NCI-H1694 treated with DMSO at 0.1 percent for 48 hours (cell line): ENCODE measurements at regions not wholly inside any gene's neighbourhood (a gene's known extent, or its start where the extent isn't known, plus 50 kb on each side); places are given as distances from the start of the nearest gene placed in this dataset.

ENCODE experiments used
- DNase-seq: peaks from one replicate; lab custom pipeline; 2025; lab: John Stamatoyannopoulos, UW

DNA sequence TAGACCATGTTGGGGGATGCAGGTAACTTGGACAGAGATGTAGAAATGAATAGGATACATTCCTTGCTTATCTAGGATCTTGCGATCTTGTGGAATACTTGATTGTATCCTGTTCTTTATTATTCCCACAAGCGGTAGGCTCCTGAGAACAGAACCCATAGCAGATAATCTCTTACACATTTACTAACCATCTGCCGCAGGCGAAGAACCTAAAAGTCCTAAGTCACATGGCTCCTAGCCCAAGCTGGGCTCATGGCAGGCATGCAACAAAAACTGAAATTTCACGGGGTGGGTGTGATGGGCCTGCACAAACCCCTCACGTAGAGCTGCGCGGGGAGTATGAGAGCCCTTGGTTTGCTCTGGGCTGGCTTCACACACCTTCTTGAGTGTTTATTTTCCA, 177.4 kb upstream of the NECTIN1 start:
- DNase-seq = no peak

DNA sequence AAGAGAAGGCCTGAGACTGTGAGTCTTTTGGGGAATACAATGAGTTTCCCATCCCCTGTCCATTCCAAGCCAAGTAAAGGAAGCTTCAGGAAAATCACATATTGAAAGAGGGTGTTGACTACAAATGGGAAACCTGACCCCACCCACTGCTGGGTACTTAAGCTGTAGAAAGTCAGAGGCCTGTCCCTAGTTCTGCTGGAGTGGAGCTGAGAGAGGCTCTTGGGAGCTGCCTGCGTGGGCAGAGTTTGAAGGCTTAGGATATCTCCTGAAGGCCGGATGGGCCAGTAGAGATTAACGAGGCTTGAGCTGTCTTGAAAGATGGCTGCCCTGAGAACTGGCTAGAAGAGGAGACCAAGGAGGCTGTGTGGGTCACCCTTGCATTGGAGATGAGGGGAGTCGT, 176.2 kb upstream of the NECTIN1 start:
- no peak for DNase-seq

DNA sequence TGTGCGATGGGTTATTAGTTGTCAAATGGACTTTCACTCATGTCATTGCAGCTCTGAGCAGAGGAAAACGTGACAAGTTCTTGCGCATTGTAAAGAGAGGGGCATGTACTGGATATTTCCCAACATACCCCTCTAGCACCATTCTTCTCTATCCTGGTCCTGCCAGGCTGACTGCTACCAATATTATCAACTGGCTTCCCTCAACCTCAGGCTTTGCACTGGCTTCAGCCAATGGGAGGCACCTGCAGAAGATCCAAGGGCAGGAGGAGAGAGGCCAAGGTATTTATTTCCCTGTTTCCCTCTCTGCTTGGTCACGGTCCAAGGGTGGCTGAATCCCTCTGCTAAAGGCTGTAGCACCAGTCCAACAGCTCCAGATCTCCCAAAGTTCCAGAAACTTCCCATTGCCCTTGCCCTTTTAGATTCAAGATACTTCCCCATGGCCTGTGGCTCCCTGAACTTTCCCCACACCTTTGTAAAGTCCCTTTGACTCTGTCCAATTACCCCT, 175.6 kb upstream of the NECTIN1 start:
- DNase-seq = no peak

- DNase-seq = no peak
Measured at GRCh38 chr11:119903821-119904220, 174.8 kb upstream of the NECTIN1 start.

DNA sequence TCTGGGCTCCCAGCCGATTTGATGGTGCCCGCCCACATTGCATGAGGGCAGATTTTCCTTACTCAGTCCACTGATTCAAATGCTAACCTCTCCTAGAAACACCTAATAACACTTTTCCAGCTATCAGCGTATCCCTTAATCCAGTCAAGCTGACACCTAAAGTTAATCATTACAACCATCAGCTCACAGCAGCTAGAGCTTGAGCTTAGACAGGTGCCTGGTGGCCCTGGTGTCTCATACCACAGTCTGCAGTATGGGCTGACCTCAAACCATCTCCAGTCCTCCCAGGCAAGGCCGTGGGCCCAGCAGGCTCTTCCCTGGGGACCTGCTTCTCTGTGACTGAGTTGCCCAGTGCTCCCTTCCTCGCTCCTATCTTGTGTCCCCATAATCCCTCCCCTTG, 174.4 kb upstream of the NECTIN1 start:
- DNase-seq = no peak

DNA sequence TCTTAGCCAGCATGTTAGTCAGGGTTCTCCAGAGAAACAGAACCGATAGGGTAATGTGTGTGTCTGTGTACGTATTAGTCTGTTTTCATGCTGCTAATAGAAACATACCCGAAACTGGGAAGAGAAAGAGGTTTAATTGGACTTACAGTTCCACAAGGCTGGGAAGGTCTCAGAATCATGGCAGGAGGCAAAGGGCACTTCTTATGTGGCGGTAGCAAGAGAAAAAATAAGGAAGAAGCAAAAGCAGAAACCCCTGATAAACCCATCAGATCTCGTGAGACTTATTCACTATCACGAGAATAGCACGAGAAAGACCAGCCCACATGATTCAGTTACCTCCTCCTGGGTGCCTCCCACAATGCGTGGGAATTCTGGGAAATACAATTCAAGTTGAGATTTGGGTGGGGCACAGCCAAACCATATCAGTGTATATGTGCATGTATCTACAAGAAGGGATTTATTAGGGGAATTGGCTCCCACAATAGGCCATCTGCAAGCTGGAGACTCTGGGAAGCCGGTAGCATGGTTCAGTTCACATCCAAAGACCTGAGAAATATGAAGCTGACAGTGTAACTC, 173.7 kb upstream of the NECTIN1 start:
- DNase-seq = no peak

GRCh38 chr11:119901657-119902577, 172.9 kb upstream of the NECTIN1 start:
- no peak for DNase-seq

GRCh38 chr11:119899997-119900396, 171.0 kb upstream of the NECTIN1 start:
- DNase-seq = no peak

DNA sequence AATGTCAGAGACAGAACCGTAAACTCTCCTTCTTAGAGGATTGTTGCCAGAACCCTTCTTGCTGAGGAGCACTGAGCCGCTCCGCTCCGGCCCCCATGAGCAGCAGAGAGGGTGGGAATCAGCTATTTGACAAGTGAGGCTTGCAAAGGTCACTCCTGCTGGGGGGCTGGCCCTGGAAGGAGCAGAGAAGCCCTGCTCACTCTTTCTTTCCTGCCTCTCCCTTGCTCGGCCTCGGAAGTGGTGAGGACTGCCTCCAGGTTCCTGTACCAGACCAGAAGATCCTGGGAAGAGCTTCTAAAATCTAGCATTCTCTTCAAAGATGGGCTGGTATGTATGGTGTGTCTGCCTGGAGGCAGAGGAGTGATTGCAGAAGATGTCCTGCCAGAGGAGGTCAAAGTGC, 168.6 kb upstream of the NECTIN1 start:
- DNase-seq = no peak

DNA sequence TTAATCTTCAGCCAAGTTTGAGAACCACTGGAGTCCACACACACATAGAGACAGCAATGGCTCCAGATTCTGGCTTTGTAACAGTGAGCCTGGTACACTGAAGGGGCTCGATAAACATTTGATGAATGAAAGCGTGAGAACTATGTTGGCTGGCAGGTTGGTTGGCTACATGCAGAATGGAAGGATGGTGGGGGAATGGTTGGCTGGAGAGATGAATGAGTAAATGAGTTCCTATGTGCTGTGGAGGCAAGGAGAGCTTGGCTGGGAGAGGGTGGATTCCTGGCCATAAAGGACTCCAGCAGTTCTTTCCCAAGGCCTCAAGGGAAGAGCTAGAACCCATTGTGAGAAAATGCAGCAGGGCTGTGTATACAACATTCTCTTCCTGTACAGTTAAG, 168.0 kb upstream of the NECTIN1 start:
- DNase-seq = no peak

DNA sequence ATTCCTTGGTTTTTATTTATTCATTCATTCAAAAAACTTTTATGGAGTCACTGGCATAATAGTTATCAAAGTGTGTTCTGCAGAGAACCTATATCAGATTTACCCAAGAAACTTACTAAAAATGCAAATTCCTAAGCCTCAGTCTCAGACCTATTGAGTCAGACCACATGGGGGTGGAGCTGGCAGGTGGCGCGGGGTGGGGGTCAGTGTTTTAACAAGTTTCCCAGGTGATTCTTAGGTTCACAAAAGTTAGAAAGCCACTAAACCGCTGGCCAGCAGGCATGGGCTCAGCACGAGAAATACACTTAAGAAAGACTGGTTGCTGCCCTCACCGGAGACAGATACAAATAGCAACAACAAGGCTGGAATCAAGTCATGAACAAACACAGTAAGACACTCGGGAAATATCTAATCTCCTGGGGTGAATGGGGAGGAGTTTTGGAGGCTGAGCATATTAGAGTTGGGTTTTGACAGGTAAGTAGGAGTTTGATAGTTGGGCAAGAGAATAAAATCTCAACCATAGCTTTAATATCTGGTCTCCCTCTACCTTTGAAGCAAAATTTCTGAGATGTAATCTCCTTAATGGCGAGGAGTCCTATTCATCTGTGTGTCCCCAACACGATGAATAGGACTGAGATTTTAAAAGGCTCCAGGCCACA, 167.5 kb upstream of the NECTIN1 start:
- no peak for DNase-seq

DNA sequence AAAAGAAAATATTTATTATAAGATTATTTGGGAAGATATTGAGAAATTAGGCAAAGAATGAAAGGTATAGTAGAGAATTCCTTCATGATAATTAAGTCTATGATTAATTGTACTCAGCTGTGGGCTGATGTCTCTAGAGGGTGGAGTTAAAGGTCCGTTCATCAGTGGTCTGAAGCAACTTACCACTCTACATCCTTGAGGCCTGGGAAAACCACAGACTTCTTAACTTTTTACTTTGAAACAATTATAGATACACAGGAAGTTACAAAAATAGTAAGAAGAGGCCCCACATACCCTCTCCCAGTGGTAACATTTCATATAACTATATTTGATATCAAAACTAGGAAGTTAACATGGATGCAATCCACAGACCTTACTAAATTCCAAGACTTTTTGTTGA, 167.0 kb upstream of the NECTIN1 start:
- no peak for DNase-seq

- DNase-seq = no peak
Measured at GRCh38 chr11:119894916-119895315, 165.9 kb upstream of the NECTIN1 start.

DNA sequence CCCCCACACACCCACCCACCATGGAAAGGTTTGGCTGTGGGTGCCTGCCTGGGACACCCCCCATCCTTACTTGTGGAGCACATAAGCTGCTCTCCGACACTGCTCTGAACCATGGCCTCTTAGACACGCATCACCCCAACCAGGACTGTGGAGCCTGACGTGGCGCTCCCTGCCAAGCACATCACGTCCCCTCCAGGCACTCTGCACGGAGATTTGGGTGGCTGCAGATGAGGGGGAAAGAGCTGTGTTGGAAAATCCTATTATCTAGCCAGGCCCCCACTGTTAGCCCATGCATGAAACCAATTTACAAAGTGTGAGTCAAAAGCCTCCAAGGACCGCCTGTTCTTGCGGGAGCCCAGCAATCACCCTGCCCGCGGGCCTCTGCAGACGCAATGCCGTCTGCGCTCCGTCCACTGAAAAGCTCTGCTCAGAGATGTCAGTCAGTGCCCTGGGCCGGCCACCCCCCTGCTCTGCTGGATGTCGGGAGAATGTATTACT, 163.4 kb upstream of the NECTIN1 start:
- DNase-seq = no peak

GRCh38 chr11:119891055-119891768, 162.2 kb upstream of the NECTIN1 start:
- DNase-seq = no peak

- no peak for DNase-seq
Measured at GRCh38 chr11:119890466-119890865, 161.5 kb upstream of the NECTIN1 start.

GRCh38 chr11:119889728-119890280, 160.8 kb upstream of the NECTIN1 start:
- no peak for DNase-seq

DNA sequence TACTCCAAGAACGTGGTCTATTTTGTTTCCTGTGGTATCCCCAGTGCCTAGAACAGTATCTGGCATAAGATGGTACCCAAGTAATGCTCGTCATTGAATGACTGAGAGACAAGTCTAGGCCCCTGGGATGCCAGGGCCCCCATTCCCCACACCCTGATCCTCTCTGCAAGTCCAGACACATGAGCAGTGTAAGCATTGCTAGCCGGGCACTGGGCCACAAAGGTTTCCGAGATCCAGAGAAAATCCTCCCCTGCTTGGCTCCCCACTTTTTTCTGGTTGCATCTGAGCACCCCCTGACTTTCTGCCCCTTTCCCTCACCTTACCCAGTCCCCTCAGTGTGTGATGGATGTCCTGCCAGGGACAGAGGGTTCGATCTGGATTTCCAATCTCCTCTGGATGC, 160.1 kb upstream of the NECTIN1 start:
- no peak for DNase-seq

DNA sequence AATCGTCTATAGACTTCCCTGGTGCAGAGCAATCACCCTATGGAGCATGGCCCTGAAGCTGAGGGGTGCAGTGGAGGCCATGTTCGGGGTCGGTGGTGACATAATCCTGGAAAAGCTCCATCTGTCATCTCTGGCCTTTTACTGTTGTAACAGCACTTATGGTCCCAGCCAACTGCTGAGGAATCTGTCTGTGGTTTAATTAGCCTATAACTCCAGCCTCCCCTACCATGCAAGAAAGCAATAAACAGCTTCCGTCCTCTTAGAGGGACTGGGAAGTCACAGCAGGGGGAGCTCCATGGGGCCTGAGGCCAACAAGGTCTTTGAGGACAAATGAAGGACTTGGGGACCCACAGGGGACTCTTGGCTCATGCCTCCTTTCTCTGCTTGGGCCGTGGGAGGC, 159.1 kb upstream of the NECTIN1 start:
- DNase-seq = no peak

DNA sequence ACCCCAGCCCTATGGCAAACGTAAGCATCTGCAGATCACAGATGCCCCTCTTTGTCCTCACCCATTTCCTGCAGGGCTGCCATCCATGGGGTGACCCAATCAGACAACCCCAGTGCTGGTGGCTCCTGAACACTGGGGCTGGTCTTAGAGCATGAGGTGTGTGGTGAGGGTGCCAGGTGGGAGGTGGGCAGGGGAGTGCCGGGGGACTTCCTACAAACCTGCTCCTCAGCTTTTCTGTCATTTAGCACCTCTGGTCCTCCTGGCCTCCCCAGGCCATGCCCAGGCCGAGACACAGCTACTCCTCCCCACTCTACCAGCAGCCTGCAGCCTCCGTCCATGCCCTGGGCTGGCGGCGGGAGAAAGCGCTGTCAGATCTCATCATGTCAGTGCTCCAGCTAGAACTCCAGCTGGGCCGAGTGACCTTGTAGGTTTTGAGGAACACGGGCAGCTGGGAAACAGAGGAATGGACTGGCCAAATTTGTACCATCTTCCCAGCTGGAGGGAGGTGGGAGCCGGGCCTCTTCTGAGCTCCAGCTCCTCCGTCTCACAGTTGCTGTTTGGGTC, 157.7 kb upstream of the NECTIN1 start:
- DNase-seq = no peak

DNA sequence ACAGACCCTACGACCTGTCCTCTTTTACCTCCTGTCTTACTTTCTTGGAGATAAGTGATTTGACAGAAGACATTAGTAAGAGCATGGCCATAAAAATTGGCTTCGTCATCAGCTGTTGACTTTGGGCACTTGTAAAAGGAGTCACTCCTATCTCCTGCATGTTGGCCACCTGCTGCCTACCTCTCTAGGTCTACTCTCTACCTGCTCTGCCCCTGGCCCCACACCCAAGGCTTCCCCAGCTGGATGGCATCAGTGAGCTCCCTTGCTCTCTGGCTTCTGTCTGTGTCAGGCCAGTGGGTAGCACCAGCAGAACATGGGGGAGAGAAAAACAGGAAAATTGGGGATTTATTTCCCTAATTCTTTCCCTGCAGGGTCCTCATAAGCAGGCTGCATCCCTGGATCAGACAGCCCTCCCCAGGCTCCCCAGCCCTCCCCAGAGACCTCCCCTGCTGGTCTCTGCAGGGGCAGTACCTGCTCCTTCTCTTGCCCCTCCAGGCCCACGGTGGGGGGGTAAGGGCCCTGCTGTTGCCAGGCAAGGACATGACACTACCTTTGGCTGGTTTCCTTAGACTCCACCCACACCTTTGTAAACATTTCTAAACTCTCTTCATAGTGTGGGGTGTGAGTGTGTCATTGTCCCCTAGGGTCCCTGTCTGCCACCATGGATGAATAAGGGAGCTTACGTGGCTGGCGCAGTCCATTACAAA, 157.0 kb upstream of the NECTIN1 start:
- no peak for DNase-seq
